Stimulated activated CD4-positive, alpha-beta T cell treated with anti-CD3 and anti-CD28 coated beads, Interleukin-2, amount 100 ng/mL, for 48 hours (primary cell): ENCODE measurements at regions not wholly inside any gene's neighbourhood (a gene's known extent, or its start where the extent isn't known, plus 50 kb on each side); places are given as distances from the start of the nearest gene placed in this dataset.
"Not testable (repeated sequence)": the region's sequence is repeated elsewhere in the genome, so short reads cannot be mapped to it uniquely, and the experiment has no call there.

Experiments
- DNase-seq, 2 donors: peaks; one replicate each; pipeline ENCODE4 v3.0.0-alpha.2; 2020

GRCh38 chr18:62442391-62442790, 80.4 kb upstream of the ZCCHC2 start:
- no peak for DNase-seq

- no peak for DNase-seq
These were observed 77.4 kb upstream of the ZCCHC2 start for GRCh38 chr18:62445386-62445917.

- no peak for DNase-seq
These were observed 76.3 kb upstream of the ZCCHC2 start for GRCh38 chr18:62446511-62446910.

- no peak for DNase-seq
These were observed 75.2 kb upstream of the ZCCHC2 start for GRCh38 chr18:62447652-62448051.

- DNase-seq = no peak
These were observed 74.4 kb upstream of the ZCCHC2 start for GRCh38 chr18:62448426-62448825.

- DNase-seq = no peak
These were observed 73.2 kb upstream of the ZCCHC2 start for GRCh38 chr18:62449490-62450104.

GRCh38 chr18:62450175-62450545, 72.7 kb upstream of the ZCCHC2 start:
- DNase-seq = no peak

- no peak for DNase-seq
These were observed 72.0 kb upstream of the ZCCHC2 start for GRCh38 chr18:62450546-62451410.

- DNase-seq = peak in 1 of 2 donors; percentile 6
These were observed 70.5 kb upstream of the ZCCHC2 start for GRCh38 chr18:62452280-62452831.

GRCh38 chr18:62453864-62454263, 69.0 kb upstream of the ZCCHC2 start:
- no peak for DNase-seq

GRCh38 chr18:62454527-62454926, 68.3 kb upstream of the ZCCHC2 start:
- no peak for DNase-seq

GRCh38 chr18:62455222-62455621, 67.6 kb upstream of the ZCCHC2 start:
- DNase-seq = no peak

- DNase-seq = no peak
These were observed 64.9 kb upstream of the ZCCHC2 start for GRCh38 chr18:62457877-62458276.

- no peak for DNase-seq
These were observed 64.5 kb upstream of the ZCCHC2 start for GRCh38 chr18:62458346-62458745.

- DNase-seq = no peak
These were observed 63.7 kb upstream of the ZCCHC2 start for GRCh38 chr18:62458868-62459716.

- no peak for DNase-seq
These were observed 61.9 kb upstream of the ZCCHC2 start for GRCh38 chr18:62460851-62461300.

- no peak for DNase-seq
These were observed 61.2 kb upstream of the ZCCHC2 start for GRCh38 chr18:62461591-62461990.

GRCh38 chr18:62464266-62464665, 58.6 kb upstream of the ZCCHC2 start:
- DNase-seq = no peak

GRCh38 chr18:62469131-62469530, 53.7 kb upstream of the ZCCHC2 start:
- DNase-seq = not testable (repeated sequence)
